Transverse colon (tissue), 4 donors: ENCODE measurements at regions not wholly inside any gene's neighbourhood (a gene's known extent, or its start where the extent isn't known, plus 50 kb on each side); places are given as distances from the start of the nearest gene placed in this dataset.

Source experiments
- CTCF ChIP-seq, 5 experiments: fragments of 200-600 bp in 3 of 5; fragments of 450-650 bp in 2 of 5; sonication (generic) in 3 of 5; IDR thresholded peaks; 1 replicate in 2 of 5; 2 replicates in 3 of 5; pipeline ENCODE4 v1.5.1; 2016 to 2017; ENCODE audit warnings: antibody characterized with exemption in 5 of 5, inconsistent platforms in 3 of 5, mild to moderate bottlenecking in 2 of 5, moderate library complexity in 1 of 5
- EP300 ChIP-seq: sonication (generic); formaldehyde crosslinking; IDR thresholded peaks from one replicate; pipeline ENCODE4 v1.6.1; 2017; ENCODE audit warnings: antibody characterized with exemption, low read depth
- POLR2A ChIP-seq: fragments of 450-650 bp; IDR thresholded peaks from one replicate; pipeline ENCODE4 v1.6.1; 2016; ENCODE audit warnings: antibody characterized with exemption, mild to moderate bottlenecking, moderate library complexity
- POLR2AphosphoS5 ChIP-seq, 3 donors: sonication (generic); formaldehyde crosslinking; IDR thresholded peaks; one replicate each; pipeline ENCODE4 v1.6.1; 2016; ENCODE audit warnings: antibody characterized with exemption in 3 of 3

GRCh38 chr18:57223144-57223870 lies 76.4 kb downstream of the BOD1L2 start:
- no peak for TF ChIP-seq POLR2AphosphoS5 (IDR thresholded peaks at IDR 0.05)
- no peak for TF ChIP-seq CTCF (IDR thresholded peaks at IDR 0.05)
- TF ChIP-seq EP300: no peak
- no peak for TF ChIP-seq POLR2A
